B cell (primary cell): ENCODE measurements at regions not wholly inside any gene's neighbourhood (a gene's known extent, or its start where the extent isn't known, plus 50 kb on each side); places are given as distances from the start of the nearest gene placed in this dataset.

Experiments
- ATAC-seq: fragments of 200-7000 bp; cut with Tn5 transposase; one replicate; pipeline ENCODE4 v1.10.0; 2021; ENCODE audit warnings: low read depth, mild to moderate bottlenecking, moderate number of reproducible peaks, moderate library complexity
- CTCF ChIA-PET: fragments of 350-600 bp; sonication (Branson Sonifier 250); formaldehyde crosslinking; loops from one replicate; lab custom pipeline; 2021; ENCODE audit warnings: antibody characterized with exemption, inconsistent platforms; lab: Charles Lee
- POLR2A ChIA-PET: fragments of 350-600 bp; sonication (Branson Sonifier 250); formaldehyde crosslinking; loops from one replicate; lab custom pipeline; 2021; ENCODE audit warnings: antibody characterized with exemption; lab: Charles Lee
- DNase-seq: peaks from one replicate; pipeline ENCODE4 v3.0.0; 2013
- H2AFZ ChIP-seq: 2 replicates; pipeline ENCODE4 v1.6.1; 2012; ENCODE audit warnings: mild to moderate bottlenecking, low read depth, low read length; ENCODE audit not compliant: insufficient read depth, poor library complexity, severe bottlenecking
- H3K27ac ChIP-seq, 2 donors: 1 replicate in 1 of 2; 2 replicates in 1 of 2; pipeline ENCODE4 v1.5.1; 2012 to 2013; ENCODE audit warnings: low read length in 2 of 2, mild to moderate bottlenecking in 2 of 2, moderate library complexity in 1 of 2
- H3K27me3 ChIP-seq, 4 experiments: fragments of 200-600 bp in 1 of 4; sonication (generic) in 1 of 4; replicated peaks in 1 of 4; 1 replicate in 2 of 4; 2 replicates in 2 of 4; pipeline versions ENCODE4 v1.6.1 to v1.7.0; 2013 to 2016; ENCODE audit warnings: low read length in 3 of 4, mild to moderate bottlenecking in 2 of 4, mixed read lengths in 1 of 4, moderate library complexity in 1 of 4; ENCODE audit not compliant: insufficient read depth in 4 of 4, control insufficient read depth in 3 of 4; ENCODE audit errors: control extremely low read depth in 1 of 4
- H3K36me3 ChIP-seq, 2 experiments: replicated peaks in 1 of 2; 1 replicate in 1 of 2; 2 replicates in 1 of 2; pipeline versions ENCODE4 v1.6.1 to v1.7.1; 2013; ENCODE audit warnings: low read length in 1 of 2; ENCODE audit not compliant: insufficient read depth in 2 of 2, control insufficient read depth in 1 of 2; ENCODE audit errors: control extremely low read depth in 1 of 2, extremely low read depth in 1 of 2
- H3K4me1 ChIP-seq, 2 donors: fragments of 200-600 bp in 1 of 2; sonication (generic) in 1 of 2; 1 replicate in 1 of 2; 2 replicates in 1 of 2; pipeline versions ENCODE4 v1.5.1 to v1.6.1; 2013 to 2017; ENCODE audit warnings: low read length in 2 of 2; ENCODE audit not compliant: control insufficient read depth in 2 of 2, insufficient read depth in 2 of 2
- H3K4me2 ChIP-seq: replicated peaks from 2 replicates; pipeline ENCODE3; 2012; ENCODE audit warnings: mild to moderate bottlenecking, low read depth, low read length; ENCODE audit not compliant: poor library complexity, severe bottlenecking
- H3K4me3 ChIP-seq, 5 experiments: fragments of 200-600 bp in 1 of 5; sonication (generic) in 1 of 5; 1 replicate in 3 of 5; 2 replicates in 2 of 5; pipeline versions ENCODE4 v1.5.1 to v1.7.0; 2011 to 2016; ENCODE audit warnings: low read length in 4 of 5, mild to moderate bottlenecking in 4 of 5, low read depth in 2 of 5, control low read depth in 1 of 5, moderate library complexity in 1 of 5; ENCODE audit not compliant: insufficient read depth in 1 of 5; ENCODE audit errors: control extremely low read depth in 1 of 5, extremely low read depth in 1 of 5
- H3K79me2 ChIP-seq: fragments of 200-600 bp; sonication (generic); one replicate; pipeline ENCODE4 v1.6.0; 2016; ENCODE audit warnings: low read length; ENCODE audit not compliant: control insufficient read depth, insufficient read depth
- H3K9ac ChIP-seq: fragments of 200-600 bp; sonication (generic); 2 replicates; pipeline ENCODE4 v1.6.1; 2017; ENCODE audit warnings: mild to moderate bottlenecking, low read length, moderate library complexity
- H3K9me3 ChIP-seq, 3 donors: one replicate each; pipeline versions ENCODE4 v1.6.1 to v1.7.1; 2013; ENCODE audit warnings: low read length in 2 of 3; ENCODE audit not compliant: control insufficient read depth in 2 of 3, insufficient read depth in 1 of 3; ENCODE audit errors: control extremely low read depth in 1 of 3
- H4K20me1 ChIP-seq: 2 replicates; pipeline ENCODE4 v1.6.0; 2012; ENCODE audit warnings: mild to moderate bottlenecking, low read length; ENCODE audit not compliant: insufficient read depth, control insufficient read depth, poor library complexity, severe bottlenecking
- H3K27ac Mint-ChIP-seq: one replicate; pipeline ENCODE4 v1.8.0; 2021; ENCODE audit warnings: mixed read lengths
- H3K27me3 Mint-ChIP-seq: one replicate; pipeline ENCODE4 v1.8.0; 2021; ENCODE audit warnings: mixed read lengths
- H3K4me1 Mint-ChIP-seq: one replicate; pipeline ENCODE4 v1.8.0; 2021; ENCODE audit warnings: mixed read lengths
- H3K4me3 Mint-ChIP-seq: one replicate; pipeline ENCODE4 v1.8.0; 2021; ENCODE audit warnings: mixed read lengths
- H3K9me3 Mint-ChIP-seq: one replicate; pipeline ENCODE4 v1.8.0; 2022; ENCODE audit warnings: mixed read lengths; ENCODE audit not compliant: insufficient read depth
- EZH2 ChIP-seq: IDR thresholded peaks from 2 replicates; pipeline ENCODE4 v1.6.1; 2012; ENCODE audit warnings: borderline replicate concordance, low read depth, mild to moderate bottlenecking, moderate library complexity, low read length; ENCODE audit not compliant: insufficient read depth, poor library complexity, severe bottlenecking
- WGBS: methylation state at CpG from one replicate; pipeline ENCODE4 v1.1.5; 2013; ENCODE audit warnings: missing lambda C conversion rate; ENCODE audit not compliant: insufficient coverage; 5-methylcytosine and 5-hydroxymethylcytosine counted together
- intact Hi-C: fragments of 100-400 bp; cut with micrococcal nuclease; formaldehyde crosslinking; loops from one replicate; pipeline ENCODE4 v1.10.0; 2022
- TF ChIP-seq, protein P1 (sequence below): fragments of 200-600 bp; IDR thresholded peaks from one replicate; pipeline ENCODE4 v1.8.0; 2022; ENCODE audit warnings: antibody characterized with exemption, mild to moderate bottlenecking

DNA sequence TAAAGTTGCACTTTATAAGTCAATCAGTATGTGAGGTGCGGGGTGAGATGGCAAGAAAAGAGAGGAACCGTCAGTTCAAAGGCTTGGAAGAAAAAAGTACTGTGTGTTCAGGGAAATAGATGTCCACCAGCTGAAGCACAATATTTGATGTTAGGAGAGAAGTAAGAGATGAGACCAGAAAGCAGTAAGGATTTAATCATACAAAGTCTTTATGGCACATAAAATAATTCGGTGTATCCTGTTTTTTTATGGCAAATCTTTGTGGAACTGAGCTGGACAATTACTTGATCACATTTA is 197.2 kb downstream of the FAXC start:
- no peak for ATAC-seq
- H3K9ac ChIP-seq: no peak overlapping the region

DNA sequence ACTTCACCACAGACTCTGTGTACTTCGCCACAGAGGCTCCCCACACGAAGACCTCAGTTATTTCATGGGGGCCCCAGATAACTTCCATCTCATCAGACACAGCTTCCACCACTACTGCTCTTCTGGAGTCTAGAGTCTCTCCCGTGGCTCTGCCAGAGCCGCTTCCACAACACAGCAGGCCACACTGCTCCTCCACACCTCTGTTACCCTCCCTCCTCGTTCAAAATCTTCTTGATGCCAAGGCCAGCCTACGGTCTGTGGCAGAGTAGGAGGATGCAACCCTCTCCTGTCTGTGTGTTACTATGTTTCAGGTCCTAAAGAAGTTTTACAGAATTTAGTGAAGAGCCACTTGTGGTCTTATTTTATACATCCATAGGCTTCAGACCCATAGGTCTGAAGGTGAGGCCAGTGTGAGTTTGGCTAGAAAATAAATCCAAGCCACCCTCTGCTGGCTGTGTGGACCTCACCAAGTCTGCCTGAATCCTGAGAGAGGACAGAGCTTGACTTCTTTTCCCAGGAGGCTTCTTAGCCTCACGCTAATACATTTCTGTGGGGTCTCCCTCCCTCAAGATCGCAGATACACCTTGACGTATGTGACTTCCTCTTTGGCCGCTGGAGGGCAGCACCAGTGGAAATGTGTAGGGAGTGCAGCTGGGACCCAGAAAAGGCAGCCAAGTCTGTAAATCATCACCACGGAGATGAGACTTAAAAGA is 197.7 kb downstream of the FAXC start:
- H2AFZ ChIP-seq: no peak overlapping the region

More for the DNA sequence above, 197.2 kb downstream of the FAXC start:
- no peaks in the 10 kb centered on the region for H3K4me1 ChIP-seq
- H2AFZ ChIP-seq: no peak overlapping the region
- Mint-ChIP-seq H3K27me3 (peaks cover 11% of the 10 kb centered on the region), H3K4me3 (no peak overlapping the region), H3K27ac (no peak overlapping the region), H3K9me3 (no peaks in the 10 kb centered on the region), H3K4me1 (no peaks in the 10 kb centered on the region)
- H4K20me1 ChIP-seq: no peaks in the 10 kb centered on the region
- WGBS: 25% methylated on average over 2 of the region's 3 CpGs
- no peaks in the 10 kb centered on the region for H3K27me3 ChIP-seq
- DNase-seq: no peak
- H3K27ac ChIP-seq: no peak overlapping the region
- no peak overlapping the region for H3K4me2 ChIP-seq
- H3K9me3 ChIP-seq: no peaks in the 10 kb centered on the region
- no peak overlapping the region for H3K4me3 ChIP-seq
- H3K79me2 ChIP-seq: no peaks in the 10 kb centered on the region
- TF ChIP-seq EZH2: no peak
- TF ChIP-seq, protein P1, sequence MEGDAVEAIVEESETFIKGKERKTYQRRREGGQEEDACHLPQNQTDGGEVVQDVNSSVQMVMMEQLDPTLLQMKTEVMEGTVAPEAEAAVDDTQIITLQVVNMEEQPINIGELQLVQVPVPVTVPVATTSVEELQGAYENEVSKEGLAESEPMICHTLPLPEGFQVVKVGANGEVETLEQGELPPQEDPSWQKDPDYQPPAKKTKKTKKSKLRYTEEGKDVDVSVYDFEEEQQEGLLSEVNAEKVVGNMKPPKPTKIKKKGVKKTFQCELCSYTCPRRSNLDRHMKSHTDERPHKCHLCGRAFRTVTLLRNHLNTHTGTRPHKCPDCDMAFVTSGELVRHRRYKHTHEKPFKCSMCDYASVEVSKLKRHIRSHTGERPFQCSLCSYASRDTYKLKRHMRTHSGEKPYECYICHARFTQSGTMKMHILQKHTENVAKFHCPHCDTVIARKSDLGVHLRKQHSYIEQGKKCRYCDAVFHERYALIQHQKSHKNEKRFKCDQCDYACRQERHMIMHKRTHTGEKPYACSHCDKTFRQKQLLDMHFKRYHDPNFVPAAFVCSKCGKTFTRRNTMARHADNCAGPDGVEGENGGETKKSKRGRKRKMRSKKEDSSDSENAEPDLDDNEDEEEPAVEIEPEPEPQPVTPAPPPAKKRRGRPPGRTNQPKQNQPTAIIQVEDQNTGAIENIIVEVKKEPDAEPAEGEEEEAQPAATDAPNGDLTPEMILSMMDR: peak; percentile 42
- intact Hi-C loops: no loop called here
- POLR2A ChIA-PET: no interaction called here
- CTCF ChIA-PET: no interaction called here
- no peaks in the 10 kb centered on the region for H3K36me3 ChIP-seq

More for the DNA sequence above, 197.7 kb downstream of the FAXC start:
- intact Hi-C loops: no loop called here
- Mint-ChIP-seq H3K27me3 (peaks cover 11% of the 10 kb centered on the region), H3K27ac (no peak overlapping the region), H3K4me1 (no peaks in the 10 kb centered on the region), H3K4me3 (no peak overlapping the region), H3K9me3 (no peaks in the 10 kb centered on the region)
- DNase-seq (peak; percentile 5), ATAC-seq (no peak)
- Histone ChIP-seq H3K27me3 (no peaks in the 10 kb centered on the region), H3K4me1 (no peaks in the 10 kb centered on the region), H3K27ac (no peak overlapping the region), H3K9me3 (no peaks in the 10 kb centered on the region), H3K4me2 (no peak overlapping the region), H3K4me3 (no peak overlapping the region), H3K36me3 (no peaks in the 10 kb centered on the region), H3K79me2 (no peaks in the 10 kb centered on the region), H4K20me1 (no peaks in the 10 kb centered on the region), H3K9ac (no peak overlapping the region)
- CTCF ChIA-PET: no interaction called here
- 51% methylated on average over 7 of the region's 11 CpGs for WGBS
- POLR2A ChIA-PET: no interaction called here
- TF ChIP-seq, protein P1: peak; percentile 61
- TF ChIP-seq EZH2: no peak
